MG63 (cell line): ENCODE measurements at regions not wholly inside any gene's neighbourhood (a gene's known extent, or its start where the extent isn't known, plus 50 kb on each side); places are given as distances from the start of the nearest gene placed in this dataset.

Experiments
- DNase-seq: peaks from one replicate; pipeline ENCODE4 v3.0.0-alpha.2; 2020
- H3K27me3 ChIP-seq: fragments of 250-450 bp; sonication (Bioruptor Pico); 2 replicates; pipeline ENCODE4 v1.5.1; 2020; ENCODE audit warnings: mild to moderate bottlenecking, moderate library complexity
- H3K36me3 ChIP-seq: fragments of 250-450 bp; sonication (Bioruptor Pico); 2 replicates; pipeline ENCODE4 v1.5.1; 2020; ENCODE audit warnings: mild to moderate bottlenecking, moderate library complexity
- H3K4me3 ChIP-seq: fragments of 250-450 bp; sonication (Bioruptor Pico); 2 replicates; pipeline ENCODE4 v1.5.1; 2020; ENCODE audit warnings: mild to moderate bottlenecking, moderate library complexity
- H3K9me3 ChIP-seq: fragments of 250-450 bp; sonication (Bioruptor Pico); 2 replicates; pipeline ENCODE4 v1.5.1; 2020; ENCODE audit warnings: mild to moderate bottlenecking, moderate library complexity

DNA sequence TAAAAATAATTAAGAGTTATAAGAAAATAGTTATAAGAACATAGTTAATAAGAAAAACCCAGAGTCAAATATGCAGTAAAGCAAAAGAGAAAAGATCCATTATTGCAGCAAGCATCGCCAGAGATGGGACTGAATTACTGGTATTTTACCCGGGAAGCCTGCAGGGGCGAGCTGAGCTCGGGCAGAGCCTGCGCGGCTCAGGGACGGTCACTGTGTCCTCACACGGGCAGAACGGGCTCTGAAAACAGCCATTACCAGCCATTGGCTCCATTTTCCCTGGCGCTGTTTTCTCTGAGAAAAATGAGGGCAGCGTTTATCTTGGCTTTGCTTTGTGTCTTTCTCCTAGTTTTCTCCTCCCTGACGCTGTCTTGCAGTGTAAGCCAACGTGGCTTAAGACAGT is 95.3 kb upstream of the ALKAL2 start:
- H3K27me3 ChIP-seq: no peaks in the 10 kb centered on the region
- DNase-seq: no peak
- H3K9me3 ChIP-seq: peaks cover 2% of the 10 kb centered on the region; the same call in 1 of the 2 replicates
- H3K4me3 ChIP-seq: no peak overlapping the region
- no peaks in the 10 kb centered on the region for H3K36me3 ChIP-seq

DNA sequence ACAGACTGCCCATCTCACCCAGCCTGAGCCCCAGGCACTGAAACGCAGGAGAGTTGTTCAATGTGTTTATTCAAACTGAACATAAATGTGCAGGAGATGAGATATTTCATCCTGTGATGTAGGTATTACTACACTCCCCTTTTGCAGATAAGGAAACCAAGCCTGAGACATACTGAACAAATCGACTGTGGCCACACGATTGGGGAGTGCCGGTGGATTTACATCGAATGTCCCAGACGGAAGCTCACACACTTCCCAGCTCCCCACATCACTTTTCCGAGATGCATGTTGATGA is 94.8 kb upstream of the ALKAL2 start:
- H3K9me3 ChIP-seq: peaks cover 2% of the 10 kb centered on the region; the same call in 1 of the 2 replicates
- DNase-seq: no peak
- H3K4me3 ChIP-seq: no peak overlapping the region
- no peaks in the 10 kb centered on the region for H3K27me3 ChIP-seq
- H3K36me3 ChIP-seq: no peaks in the 10 kb centered on the region

DNA sequence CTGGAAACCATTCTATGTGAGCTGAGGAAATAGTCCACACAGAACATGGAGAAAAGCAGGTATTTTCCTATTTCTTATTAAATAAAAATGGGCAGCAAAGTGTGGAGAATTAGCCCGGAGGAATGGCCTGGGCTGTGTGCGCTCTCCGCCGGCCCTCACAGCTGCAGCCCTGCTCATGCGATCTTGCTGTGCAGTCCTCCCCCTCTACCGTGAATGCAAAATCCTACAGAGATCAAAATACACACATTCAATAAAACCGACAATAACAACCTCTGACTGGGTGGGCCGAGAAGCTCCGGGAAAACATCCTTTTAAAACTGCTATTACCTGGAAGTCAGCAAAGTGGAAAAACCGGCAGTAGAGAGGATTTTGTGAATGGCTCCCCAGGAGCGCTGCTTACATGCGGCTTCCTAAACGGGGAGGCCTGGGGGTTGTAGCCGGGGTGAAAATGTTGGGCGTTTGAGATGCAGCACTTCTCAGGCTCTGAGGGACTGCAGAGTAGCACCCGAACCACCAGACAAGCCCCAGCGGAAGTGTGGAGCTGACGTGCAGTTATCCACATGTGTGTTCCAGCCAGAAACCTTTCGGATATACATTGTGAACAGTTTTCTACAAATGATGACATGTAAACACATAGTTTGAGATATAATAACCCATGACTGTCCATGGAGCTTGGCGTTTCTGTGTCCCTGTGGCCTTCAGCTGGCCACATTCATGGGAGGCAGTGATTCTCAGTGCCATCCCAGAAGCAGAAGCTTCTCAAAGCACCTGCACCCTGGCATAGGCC is 94.2 kb upstream of the ALKAL2 start:
- Histone ChIP-seq H3K36me3 (no peaks in the 10 kb centered on the region), H3K4me3 (no peak overlapping the region), H3K27me3 (no peaks in the 10 kb centered on the region), H3K9me3 (peaks cover 2% of the 10 kb centered on the region; the same call in 1 of the 2 replicates)
- no peak for DNase-seq

DNA sequence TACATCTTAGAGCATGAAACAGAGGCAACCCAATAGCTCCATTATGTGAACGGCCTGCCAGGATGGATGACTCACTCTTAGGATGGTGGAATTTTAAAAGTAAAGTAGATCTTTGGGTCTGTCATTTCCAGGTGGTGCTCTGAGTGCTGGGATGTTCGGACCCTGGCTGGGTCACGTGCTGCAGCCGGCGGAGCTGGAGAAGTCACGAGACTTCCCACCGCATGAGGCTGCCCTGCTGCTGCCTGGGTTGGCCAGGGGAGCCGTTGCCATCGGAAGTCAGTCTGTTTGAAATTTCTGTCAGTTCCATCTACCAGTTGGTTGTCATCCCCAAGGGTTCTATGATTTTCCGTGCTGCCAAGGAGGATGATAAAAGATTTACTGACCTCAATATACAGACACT is 93.3 kb upstream of the ALKAL2 start:
- no peak overlapping the region for H3K4me3 ChIP-seq
- no peak for DNase-seq
- no peaks in the 10 kb centered on the region; the same call in 1 of the 2 replicates for H3K27me3 ChIP-seq
- H3K36me3 ChIP-seq: no peaks in the 10 kb centered on the region
- peaks cover 2% of the 10 kb centered on the region; the same call in 1 of the 2 replicates for H3K9me3 ChIP-seq

DNA sequence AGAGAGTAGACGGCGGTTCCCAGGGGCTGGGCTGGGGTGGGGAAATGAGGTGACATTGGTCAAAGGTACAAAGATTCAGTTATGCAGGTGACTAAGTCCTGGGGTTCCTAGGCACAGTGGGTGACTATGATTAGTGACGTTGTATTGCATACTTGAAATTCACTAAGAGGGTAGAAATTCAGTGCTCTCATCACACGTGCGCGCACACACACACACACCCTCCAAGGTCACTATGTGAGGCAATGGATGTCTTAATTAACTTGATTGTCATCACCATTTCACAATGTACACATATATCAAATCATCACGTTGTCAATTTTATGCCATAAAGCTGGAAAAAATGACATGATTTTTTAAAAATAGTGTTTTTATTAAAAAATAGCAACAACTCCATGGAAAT is 92.9 kb upstream of the ALKAL2 start:
- DNase-seq: no peak
- H3K4me3 ChIP-seq: no peak overlapping the region
- H3K9me3 ChIP-seq: peaks cover 2% of the 10 kb centered on the region; the same call in 1 of the 2 replicates
- H3K36me3 ChIP-seq: no peaks in the 10 kb centered on the region
- H3K27me3 ChIP-seq: no peaks in the 10 kb centered on the region; the same call in 1 of the 2 replicates

DNA sequence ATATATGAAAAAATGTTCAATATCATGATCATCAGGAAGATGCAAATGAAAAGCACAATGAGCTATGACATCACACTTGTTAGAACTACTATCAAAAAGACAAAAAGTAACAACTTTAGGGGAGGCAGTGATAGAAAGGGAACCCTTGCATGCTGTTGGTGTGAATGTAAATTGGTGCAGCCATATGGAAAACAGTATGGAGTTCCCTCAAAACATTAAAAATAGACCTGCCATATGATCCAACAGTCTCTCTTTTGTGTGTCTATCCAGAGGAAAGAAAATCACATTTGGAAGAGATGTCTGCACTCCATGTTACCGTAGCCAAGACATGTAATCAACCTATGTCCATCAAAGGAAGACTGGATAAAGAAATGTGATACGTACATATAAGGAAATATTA is 92.3 kb upstream of the ALKAL2 start:
- Histone ChIP-seq H3K36me3 (no peaks in the 10 kb centered on the region), H3K4me3 (no peak overlapping the region), H3K9me3 (peaks cover 2% of the 10 kb centered on the region; the same call in 1 of the 2 replicates), H3K27me3 (no peaks in the 10 kb centered on the region; the same call in 1 of the 2 replicates)
- DNase-seq: no peak

DNA sequence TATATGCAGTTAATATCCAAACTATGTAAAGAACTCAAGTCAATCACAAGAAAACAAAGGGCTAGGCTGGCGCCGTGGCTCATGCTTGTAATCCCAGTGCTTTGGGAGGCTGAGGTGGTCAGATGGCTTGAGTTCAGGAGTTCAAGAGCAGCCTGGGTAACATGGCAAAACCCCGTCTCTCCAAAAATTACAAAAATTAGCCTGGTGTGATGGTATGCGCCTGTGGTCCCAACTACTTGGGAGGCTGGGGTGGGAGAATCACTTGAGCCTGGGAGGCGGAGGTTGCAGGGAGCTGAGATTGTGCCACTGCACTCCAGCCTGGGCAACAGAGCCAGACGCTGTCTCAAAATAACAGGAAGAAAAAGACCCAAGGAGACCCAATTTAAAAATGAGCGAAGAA is 91.9 kb upstream of the ALKAL2 start:
- H3K27me3 ChIP-seq: no peaks in the 10 kb centered on the region; the same call in 1 of the 2 replicates
- no peak overlapping the region for H3K4me3 ChIP-seq
- H3K36me3 ChIP-seq: no peaks in the 10 kb centered on the region
- no peak for DNase-seq
- H3K9me3 ChIP-seq: peaks cover 2% of the 10 kb centered on the region; the same call in 1 of the 2 replicates

DNA sequence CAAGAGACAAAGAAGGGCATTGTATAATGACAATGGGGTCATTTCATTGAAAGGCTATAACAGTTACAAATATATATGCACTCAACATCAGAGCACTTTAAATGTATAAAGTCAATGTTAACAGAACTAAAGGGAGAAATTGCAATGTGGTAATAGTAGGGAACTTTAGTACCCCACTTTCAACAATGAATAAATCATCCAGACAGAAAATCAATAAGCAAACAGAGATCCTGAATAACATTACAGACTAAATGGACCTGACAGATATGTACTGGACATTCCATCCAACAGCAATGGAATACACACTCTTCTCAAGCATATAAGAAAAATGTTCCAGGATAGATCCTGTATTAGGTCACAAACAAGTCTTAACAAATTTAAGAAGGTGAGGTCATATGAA is 90.5 kb upstream of the ALKAL2 start:
- DNase-seq: no peak

DNA sequence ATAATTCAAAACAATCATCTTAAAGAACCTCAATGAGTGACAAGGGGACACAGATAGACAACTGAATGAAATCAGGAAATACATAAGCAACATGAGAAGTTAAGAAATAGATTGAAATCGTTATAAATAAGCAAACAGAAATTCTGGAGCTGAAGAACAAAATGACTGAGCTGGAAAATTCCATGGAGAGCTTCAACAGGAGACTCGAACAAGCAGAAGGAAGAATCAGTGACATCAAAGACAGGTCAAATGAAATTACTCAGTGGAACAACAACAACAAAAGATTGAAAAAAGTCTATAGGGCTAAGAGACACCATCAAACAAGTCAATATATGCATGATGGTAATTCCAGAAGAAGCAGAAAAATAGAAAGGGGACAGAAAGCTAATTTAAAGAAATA is 89.5 kb upstream of the ALKAL2 start:
- Histone ChIP-seq H3K27me3 (no peaks in the 10 kb centered on the region; the same call in 1 of the 2 replicates), H3K36me3 (no peaks in the 10 kb centered on the region), H3K4me3 (no peak overlapping the region), H3K9me3 (peaks cover 2% of the 10 kb centered on the region; the same call in 1 of the 2 replicates)
- DNase-seq: no peak

More for the DNA sequence above, 90.5 kb upstream of the ALKAL2 start:
- Histone ChIP-seq H3K9me3 (peaks cover 2% of the 10 kb centered on the region; the same call in 1 of the 2 replicates), H3K36me3 (no peaks in the 10 kb centered on the region), H3K4me3 (no peak overlapping the region), H3K27me3 (no peaks in the 10 kb centered on the region; the same call in 1 of the 2 replicates)

DNA sequence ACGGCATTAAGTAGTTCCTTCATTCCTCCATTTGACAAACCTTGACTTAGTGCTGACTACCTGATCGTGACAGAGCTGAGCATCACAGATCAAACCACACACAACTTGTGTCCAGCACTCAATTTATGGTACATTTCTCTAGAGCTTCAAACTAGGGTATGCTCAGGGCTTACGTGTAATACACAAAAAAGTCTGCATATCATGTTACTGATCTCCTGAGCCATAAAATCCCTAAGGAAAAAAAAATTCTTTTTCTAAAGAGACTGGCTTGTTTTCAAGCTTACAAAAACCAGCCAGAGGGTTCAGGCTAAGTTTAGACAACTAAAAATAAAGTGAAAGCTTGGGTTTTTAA is 88.0 kb upstream of the ALKAL2 start:
- Histone ChIP-seq H3K9me3 (peaks cover 2% of the 10 kb centered on the region; the same call in 1 of the 2 replicates), H3K36me3 (no peaks in the 10 kb centered on the region), H3K4me3 (no peak overlapping the region), H3K27me3 (no peaks in the 10 kb centered on the region; the same call in 1 of the 2 replicates)
- no peak for DNase-seq

DNA sequence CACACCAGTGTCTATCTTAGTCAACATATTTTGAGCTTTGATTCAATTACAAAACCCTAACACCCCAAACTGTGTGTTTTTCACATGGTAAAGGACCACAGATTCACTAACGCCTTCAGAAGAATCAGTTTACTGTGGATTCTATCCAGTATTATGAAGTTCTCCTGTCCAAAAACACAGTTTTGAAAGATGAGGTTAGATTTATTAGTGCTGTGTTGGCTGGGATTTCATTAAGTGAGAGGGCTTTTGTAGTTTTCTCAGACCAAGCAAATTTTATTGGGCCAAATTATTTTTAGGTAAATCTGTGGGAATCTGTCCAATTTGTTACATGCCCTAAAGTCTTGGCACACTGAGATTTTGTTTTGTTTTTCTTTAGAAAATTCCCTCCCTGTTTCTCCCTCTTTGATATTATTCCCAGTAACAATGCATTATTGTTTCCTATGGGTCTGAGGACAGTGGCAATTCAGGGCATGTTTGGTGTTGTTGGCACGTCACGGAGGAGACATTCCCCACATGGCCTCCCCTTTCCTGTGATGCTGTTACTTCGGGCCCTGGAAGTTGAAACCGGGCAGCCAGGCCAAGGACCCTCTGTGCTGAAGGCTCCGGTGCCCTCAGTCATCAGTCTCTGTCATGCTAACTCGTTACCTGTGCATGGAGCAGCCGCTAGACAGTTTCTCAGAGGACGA is 87.5 kb upstream of the ALKAL2 start:
- Histone ChIP-seq H3K36me3 (no peaks in the 10 kb centered on the region), H3K9me3 (peaks cover 2% of the 10 kb centered on the region; the same call in 1 of the 2 replicates), H3K27me3 (no peaks in the 10 kb centered on the region; the same call in 1 of the 2 replicates), H3K4me3 (no peak overlapping the region)
- DNase-seq: no peak

DNA sequence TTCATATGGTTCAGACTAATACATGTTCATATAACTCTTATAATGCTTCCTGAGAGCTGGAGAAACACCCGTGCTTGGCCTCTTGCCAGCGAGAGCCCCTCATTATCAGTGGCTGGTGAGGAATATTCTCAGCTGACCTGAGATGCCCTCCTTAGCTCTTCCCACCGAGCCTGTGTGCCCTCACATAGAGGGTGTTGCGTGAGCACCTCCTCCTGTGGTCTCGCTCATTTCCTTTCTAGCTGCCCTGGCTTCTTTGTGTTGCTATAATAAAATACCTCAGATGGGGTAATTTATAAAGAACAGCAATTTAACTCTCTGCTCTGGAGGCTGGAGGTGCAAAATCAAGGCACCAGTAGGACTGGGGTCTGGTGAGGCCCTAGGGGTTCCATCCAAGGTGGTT is 80.5 kb upstream of the ALKAL2 start:
- no peak for DNase-seq
- H3K36me3 ChIP-seq: no peaks in the 10 kb centered on the region
- H3K27me3 ChIP-seq: no peaks in the 10 kb centered on the region; the same call in 1 of the 2 replicates
- no peak overlapping the region for H3K4me3 ChIP-seq
- H3K9me3 ChIP-seq: no peaks in the 10 kb centered on the region

DNA sequence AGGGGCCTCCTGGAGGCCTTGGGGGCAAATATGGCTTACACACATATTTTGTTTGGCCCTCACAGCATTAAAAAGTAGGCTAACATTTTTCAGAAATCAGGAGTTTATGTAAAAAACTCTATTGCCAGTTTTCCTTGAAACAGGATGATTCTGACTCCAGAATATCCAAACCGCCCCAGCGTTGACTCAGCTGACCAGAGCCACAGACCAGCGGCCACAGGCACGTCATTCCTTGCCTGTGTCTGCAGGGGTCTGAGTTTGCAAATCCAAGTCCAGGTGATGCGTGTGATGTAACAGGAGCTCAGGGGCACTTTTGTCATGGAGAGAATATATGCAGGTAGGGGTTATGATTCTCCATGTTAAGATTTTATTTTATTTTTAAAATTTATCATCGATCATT is 79.4 kb upstream of the ALKAL2 start:
- DNase-seq: no peak
- no peaks in the 10 kb centered on the region for H3K36me3 ChIP-seq
- H3K27me3 ChIP-seq: no peaks in the 10 kb centered on the region; the same call in 1 of the 2 replicates
- H3K9me3 ChIP-seq: no peaks in the 10 kb centered on the region
- no peak overlapping the region for H3K4me3 ChIP-seq

DNA sequence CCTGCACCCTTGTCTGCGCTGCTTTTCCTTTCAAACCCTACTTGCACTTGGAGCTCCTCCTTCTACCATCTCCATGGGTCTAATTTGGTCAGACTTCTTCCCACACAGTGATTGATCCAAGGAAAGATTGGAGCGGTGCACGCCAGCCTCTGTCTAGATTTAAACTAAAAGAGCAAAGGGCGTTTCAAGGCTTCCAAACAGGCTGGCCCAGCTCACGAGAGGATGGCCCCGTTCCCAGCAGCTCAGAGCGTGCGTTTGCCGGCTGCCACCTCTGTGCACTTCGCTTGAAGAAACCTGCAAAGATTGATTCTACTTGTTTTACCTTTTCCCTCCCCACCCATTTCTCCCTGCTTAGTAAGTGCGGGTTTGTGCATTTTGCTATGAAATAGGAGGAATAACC is 78.8 kb upstream of the ALKAL2 start:
- no peaks in the 10 kb centered on the region for H3K9me3 ChIP-seq
- DNase-seq: no peak
- H3K36me3 ChIP-seq: no peaks in the 10 kb centered on the region
- H3K27me3 ChIP-seq: no peaks in the 10 kb centered on the region; the same call in 1 of the 2 replicates
- no peak overlapping the region for H3K4me3 ChIP-seq

DNA sequence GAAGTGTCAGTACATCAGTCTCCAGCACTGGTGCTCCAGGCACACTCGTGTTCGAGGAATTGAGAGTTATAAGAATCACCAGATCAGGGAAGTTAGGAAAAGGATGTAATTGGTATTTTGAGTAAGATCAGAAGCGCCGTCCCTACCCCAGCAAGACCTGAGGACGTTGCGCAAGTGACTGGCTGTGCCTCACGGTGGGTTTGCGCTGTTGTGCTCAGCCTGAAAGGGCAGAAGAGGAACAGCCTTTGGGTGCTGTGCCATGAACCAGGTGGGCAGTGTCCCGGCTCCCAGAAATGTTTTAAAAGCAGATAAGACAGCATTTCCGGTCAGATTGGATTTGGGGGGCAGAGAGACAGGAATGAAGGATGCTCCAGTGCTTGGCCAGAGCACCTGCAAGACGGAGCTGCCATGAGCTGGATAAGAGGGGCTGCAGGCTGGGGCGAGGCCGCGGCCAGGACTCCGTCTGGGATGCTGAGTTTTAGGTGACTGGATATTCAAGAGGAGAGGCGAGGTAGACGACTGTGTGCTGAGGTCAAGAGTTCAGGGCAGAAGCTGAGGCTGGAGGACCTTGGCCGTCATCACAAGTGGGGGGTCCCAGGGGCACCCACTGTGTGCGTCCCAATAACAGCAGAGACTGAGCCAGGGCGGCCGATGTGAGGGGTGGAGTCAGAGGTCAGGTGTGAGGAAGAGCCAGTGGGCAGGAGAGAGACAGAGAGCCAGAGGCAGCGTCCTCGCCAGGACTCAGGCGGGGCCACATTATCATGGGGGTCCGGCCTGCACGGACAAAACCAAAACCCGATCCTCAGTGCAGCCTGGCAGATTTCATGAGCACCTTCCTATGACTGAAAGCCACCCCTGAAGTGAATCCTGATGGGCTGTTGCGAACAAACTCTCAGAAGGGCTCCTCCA is 77.7 kb upstream of the ALKAL2 start:
- Histone ChIP-seq H3K4me3 (no peak overlapping the region), H3K36me3 (no peaks in the 10 kb centered on the region), H3K9me3 (no peaks in the 10 kb centered on the region), H3K27me3 (no peaks in the 10 kb centered on the region; the same call in 1 of the 2 replicates)
- DNase-seq: no peak

DNA sequence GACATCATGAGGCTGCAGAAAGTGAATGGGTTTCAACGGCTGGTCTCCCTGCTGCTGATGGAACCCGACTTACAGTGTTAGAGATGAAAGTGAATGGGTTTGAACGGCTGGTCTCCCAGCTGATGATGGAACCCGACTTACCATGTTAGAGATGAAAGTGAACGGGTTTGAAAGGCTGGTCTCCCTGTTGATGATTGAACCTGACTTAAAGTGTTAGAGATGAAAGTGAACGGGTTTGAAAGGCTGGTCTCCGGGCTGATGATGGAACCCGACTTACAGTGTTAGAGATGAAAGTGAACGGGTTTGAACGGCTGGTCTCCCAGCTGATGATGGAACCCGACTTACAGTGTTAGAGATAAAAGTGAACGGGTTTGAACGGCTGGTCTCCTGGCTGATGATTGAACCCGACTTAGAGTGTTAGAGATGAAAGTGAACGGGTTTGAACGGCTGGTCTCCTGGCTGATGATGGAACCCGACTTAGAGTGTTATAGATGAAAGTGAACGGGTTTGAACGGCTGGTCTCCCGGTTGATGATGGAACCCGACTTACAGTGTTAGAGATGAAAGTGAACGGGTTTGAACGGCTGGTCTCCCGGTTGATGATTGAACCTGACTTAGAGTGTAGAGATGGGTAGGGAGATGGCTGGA is 76.1 kb upstream of the ALKAL2 start:
- no peaks in the 10 kb centered on the region; the same call in 1 of the 2 replicates for H3K27me3 ChIP-seq
- no peaks in the 10 kb centered on the region for H3K36me3 ChIP-seq
- H3K4me3 ChIP-seq: no peak overlapping the region
- no peaks in the 10 kb centered on the region for H3K9me3 ChIP-seq
- no peak for DNase-seq
